ENCODE measurements at regions not wholly inside any gene's neighbourhood (a gene's known extent, or its start where the extent isn't known, plus 50 kb on each side); places are given as distances from the start of the nearest gene placed in this dataset.

GRCh38 chr4:166602068-166602467 is 632.2 kb downstream of the SPOCK3 start:
- no peak for TF ChIP-seq KDM1A (IDR thresholded peaks at IDR 0.05; ENCODE audit: low read depth)
- no peak for TF ChIP-seq ZC3H11A (IDR thresholded peaks at IDR 0.05)
- no peak for TF ChIP-seq JUN (IDR thresholded peaks at IDR 0.05)
- no peak for TF ChIP-seq POLR2A (IDR thresholded peaks at IDR 0.05; ENCODE audit: low read length)
- TF ChIP-seq CEBPB (IDR thresholded peaks at IDR 0.05) = no peak
